ENCODE measurements at regions not wholly inside any gene's neighbourhood (a gene's known extent, or its start where the extent isn't known, plus 50 kb on each side); places are given as distances from the start of the nearest gene placed in this dataset.

DNA sequence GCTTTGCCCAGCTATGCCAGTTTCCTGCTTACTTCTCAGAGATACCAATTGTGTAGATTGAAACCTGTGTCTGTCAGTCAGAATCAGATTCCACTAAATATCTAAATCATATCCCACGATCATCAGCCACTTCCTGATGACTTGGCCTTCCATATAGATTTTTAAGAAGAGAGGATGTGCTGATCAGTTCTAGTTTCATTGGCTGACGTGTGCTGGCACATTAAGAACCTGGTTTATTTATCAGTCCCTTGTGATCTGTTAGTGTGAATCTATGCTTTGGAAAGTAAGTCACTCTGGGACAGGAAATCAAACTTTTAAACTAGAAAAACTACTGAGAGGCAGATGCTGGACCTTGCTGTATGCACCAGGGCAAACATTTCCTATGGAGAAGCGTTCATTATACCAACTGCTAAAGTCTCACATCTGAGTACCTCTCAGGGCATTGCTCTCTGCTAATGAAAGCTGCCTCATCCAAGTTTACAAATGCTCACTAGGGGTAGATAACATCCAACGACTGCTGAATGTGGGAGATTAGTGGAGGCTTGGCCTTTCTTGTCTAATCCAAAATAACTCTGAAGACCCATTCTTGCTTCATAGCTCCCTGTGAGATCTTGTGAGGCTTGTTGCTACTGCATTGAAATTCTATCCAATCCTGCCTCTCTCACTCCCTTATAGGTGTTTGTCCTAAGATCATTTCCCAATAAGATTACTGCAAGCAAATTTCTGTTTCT is 109.1 kb downstream of the ARL4A start:
- Histone ChIP-seq H3K9me3 (ENCODE audit: insufficient read depth, low read length) (no peaks in the 10 kb centered on the region), H3K36me3 (ENCODE audit: insufficient read depth, insufficient read length, low read length) (no peaks in the 10 kb centered on the region), H3K9ac (ENCODE audit: insufficient read length, low read depth) (no peak overlapping the region), H3K27me3 (ENCODE audit: insufficient read depth, insufficient read length) (no peaks in the 10 kb centered on the region), H3K4me1 (ENCODE audit: insufficient read depth, insufficient read length) (no peaks in the 10 kb centered on the region), H3K4me3 (ENCODE audit: insufficient read length, low read depth) (no peak overlapping the region)
- no peak for DNase-seq (ENCODE audit: low read depth, low spot score)
- TF ChIP-seq ZNF274 (IDR thresholded peaks at IDR 0.05; ENCODE audit: low read depth, low read length) (no peak), YY1 (IDR thresholded peaks at IDR 0.05; ENCODE audit: insufficient read depth, insufficient read length) (no peak), SUZ12 (IDR thresholded peaks at IDR 0.05; ENCODE audit: extremely low read depth, insufficient read depth, insufficient read length) (no peak)

- TF ChIP-seq YY1 (IDR thresholded peaks at IDR 0.05; ENCODE audit: insufficient read depth, insufficient read length): no peak
- TF ChIP-seq ZNF274 (IDR thresholded peaks at IDR 0.05; ENCODE audit: low read depth, low read length): no peak
- no peak for TF ChIP-seq SUZ12 (IDR thresholded peaks at IDR 0.05; ENCODE audit: extremely low read depth, insufficient read depth, insufficient read length)
- no peaks in the 10 kb centered on the region for H3K36me3 ChIP-seq (ENCODE audit: insufficient read depth, insufficient read length, low read length)
- no peak overlapping the region for H3K9ac ChIP-seq (ENCODE audit: insufficient read length, low read depth)
- H3K27me3 ChIP-seq (ENCODE audit: insufficient read depth, insufficient read length): no peaks in the 10 kb centered on the region
- no peak overlapping the region for H3K4me3 ChIP-seq (ENCODE audit: insufficient read length, low read depth)
- no peak for DNase-seq (ENCODE audit: low read depth, low spot score)
- H3K9me3 ChIP-seq (ENCODE audit: insufficient read depth, low read length): no peaks in the 10 kb centered on the region
- H3K4me1 ChIP-seq (ENCODE audit: insufficient read depth, insufficient read length): no peaks in the 10 kb centered on the region
Observed at GRCh38 chr7:12800486-12800885, 113.1 kb downstream of the ARL4A start.

- Histone ChIP-seq H3K36me3 (ENCODE audit: insufficient read depth, insufficient read length, low read length) (no peaks in the 10 kb centered on the region), H3K27me3 (ENCODE audit: insufficient read depth, insufficient read length) (no peaks in the 10 kb centered on the region), H3K4me3 (ENCODE audit: insufficient read length, low read depth) (no peak overlapping the region), H3K9me3 (ENCODE audit: insufficient read depth, low read length) (no peaks in the 10 kb centered on the region), H3K9ac (ENCODE audit: insufficient read length, low read depth) (no peak overlapping the region), H3K4me1 (ENCODE audit: insufficient read depth, insufficient read length) (no peaks in the 10 kb centered on the region)
- TF ChIP-seq ZNF274 (IDR thresholded peaks at IDR 0.05; ENCODE audit: low read depth, low read length) (no peak), SUZ12 (IDR thresholded peaks at IDR 0.05; ENCODE audit: extremely low read depth, insufficient read depth, insufficient read length) (no peak), YY1 (IDR thresholded peaks at IDR 0.05; ENCODE audit: insufficient read depth, insufficient read length) (no peak)
- DNase-seq (ENCODE audit: low read depth, low spot score): no peak
Observed at GRCh38 chr7:12801107-12801506, 113.7 kb downstream of the ARL4A start.

DNA sequence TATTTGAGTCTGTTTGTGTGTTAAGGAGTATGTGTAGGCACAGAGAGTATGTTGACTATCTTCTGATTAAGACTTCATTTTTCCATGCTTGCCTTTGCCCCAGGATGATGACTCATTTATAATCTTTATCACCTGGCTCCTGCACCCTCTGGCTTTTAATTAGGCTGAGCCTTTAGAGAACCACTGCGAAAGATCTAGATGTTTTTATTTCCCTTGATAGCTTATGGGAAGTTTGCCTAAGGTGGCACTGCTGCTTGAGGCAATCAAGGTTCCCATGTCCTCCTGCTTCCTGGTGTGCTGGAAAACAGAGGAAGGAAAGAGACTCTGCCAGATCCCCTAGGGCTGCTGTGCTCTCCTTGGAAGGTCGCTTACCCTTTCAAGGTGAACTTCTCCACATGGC is 114.6 kb downstream of the ARL4A start:
- no peak for TF ChIP-seq YY1 (IDR thresholded peaks at IDR 0.05; ENCODE audit: insufficient read depth, insufficient read length)
- DNase-seq (ENCODE audit: low read depth, low spot score): no peak
- H3K4me3 ChIP-seq (ENCODE audit: insufficient read length, low read depth): no peak overlapping the region
- no peaks in the 10 kb centered on the region for H3K27me3 ChIP-seq (ENCODE audit: insufficient read depth, insufficient read length)
- H3K4me1 ChIP-seq (ENCODE audit: insufficient read depth, insufficient read length): no peaks in the 10 kb centered on the region
- H3K9ac ChIP-seq (ENCODE audit: insufficient read length, low read depth): no peak overlapping the region
- no peaks in the 10 kb centered on the region for H3K9me3 ChIP-seq (ENCODE audit: insufficient read depth, low read length)
- no peaks in the 10 kb centered on the region for H3K36me3 ChIP-seq (ENCODE audit: insufficient read depth, insufficient read length, low read length)

GRCh38 chr7:12803542-12803941 is 116.1 kb downstream of the ARL4A start:
- DNase-seq (ENCODE audit: low read depth, low spot score): no peak
- H3K36me3 ChIP-seq (ENCODE audit: insufficient read depth, insufficient read length, low read length): no peaks in the 10 kb centered on the region
- TF ChIP-seq YY1 (IDR thresholded peaks at IDR 0.05; ENCODE audit: insufficient read depth, insufficient read length) (no peak), SUZ12 (IDR thresholded peaks at IDR 0.05; ENCODE audit: extremely low read depth, insufficient read depth, insufficient read length) (no peak), ZNF274 (IDR thresholded peaks at IDR 0.05; ENCODE audit: low read depth, low read length) (no peak)
- no peaks in the 10 kb centered on the region for H3K27me3 ChIP-seq (ENCODE audit: insufficient read depth, insufficient read length)
- no peaks in the 10 kb centered on the region for H3K4me1 ChIP-seq (ENCODE audit: insufficient read depth, insufficient read length)
- no peak overlapping the region for H3K9ac ChIP-seq (ENCODE audit: insufficient read length, low read depth)
- H3K9me3 ChIP-seq (ENCODE audit: insufficient read depth, low read length): no peaks in the 10 kb centered on the region
- H3K4me3 ChIP-seq (ENCODE audit: insufficient read length, low read depth): no peak overlapping the region

DNA sequence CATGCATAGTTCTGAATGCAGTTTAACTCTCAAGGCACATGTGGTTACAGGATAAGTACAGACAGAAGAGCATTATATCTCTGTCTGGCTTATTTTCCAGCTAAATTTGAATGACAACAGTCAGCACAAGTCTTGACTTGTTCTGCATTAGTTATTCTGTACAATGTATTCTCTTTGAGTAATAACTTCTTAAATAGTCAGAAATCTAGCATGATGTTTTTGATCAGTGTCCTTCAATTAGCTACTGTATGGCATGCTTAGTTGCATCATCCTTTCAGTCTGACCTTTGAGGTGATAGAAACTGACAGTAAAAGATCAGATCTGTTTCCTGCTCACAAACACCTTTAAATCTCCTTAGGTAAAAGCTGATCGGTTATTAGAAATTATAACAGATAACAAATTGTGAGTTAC is 118.1 kb downstream of the ARL4A start:
- DNase-seq (ENCODE audit: low read depth, low spot score): no peak
- Histone ChIP-seq H3K4me1 (ENCODE audit: insufficient read depth, insufficient read length) (no peaks in the 10 kb centered on the region), H3K27me3 (ENCODE audit: insufficient read depth, insufficient read length) (no peaks in the 10 kb centered on the region), H3K9me3 (ENCODE audit: insufficient read depth, low read length) (no peaks in the 10 kb centered on the region), H3K36me3 (ENCODE audit: insufficient read depth, insufficient read length, low read length) (no peaks in the 10 kb centered on the region), H3K4me3 (ENCODE audit: insufficient read length, low read depth) (no peak overlapping the region), H3K9ac (ENCODE audit: insufficient read length, low read depth) (no peak overlapping the region)
- no peak for TF ChIP-seq ZNF274 (IDR thresholded peaks at IDR 0.05; ENCODE audit: low read depth, low read length)
- no peak for TF ChIP-seq SUZ12 (IDR thresholded peaks at IDR 0.05; ENCODE audit: extremely low read depth, insufficient read depth, insufficient read length)
- no peak for TF ChIP-seq YY1 (IDR thresholded peaks at IDR 0.05; ENCODE audit: insufficient read depth, insufficient read length)

DNA sequence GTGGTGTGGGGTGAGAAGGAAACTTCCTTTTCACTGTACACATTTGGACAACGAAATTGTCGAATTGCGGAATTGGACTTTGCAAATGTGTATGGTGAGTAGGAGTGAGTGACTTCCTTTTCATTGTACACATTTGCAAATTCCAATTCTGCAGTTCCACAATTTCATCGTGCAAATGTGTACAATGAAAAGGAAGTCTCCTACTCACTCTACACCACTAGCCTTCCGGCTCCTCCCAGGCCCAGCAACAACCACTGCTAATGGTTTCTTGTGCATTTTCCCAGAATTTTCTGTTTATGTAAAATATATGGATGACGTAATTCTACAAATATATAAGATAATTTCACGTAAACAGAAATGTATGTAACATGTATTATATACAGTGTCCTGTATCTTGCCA is 118.5 kb downstream of the ARL4A start:
- no peaks in the 10 kb centered on the region for H3K9me3 ChIP-seq (ENCODE audit: insufficient read depth, low read length)
- no peak overlapping the region for H3K4me3 ChIP-seq (ENCODE audit: insufficient read length, low read depth)
- no peaks in the 10 kb centered on the region for H3K4me1 ChIP-seq (ENCODE audit: insufficient read depth, insufficient read length)
- no peak for DNase-seq (ENCODE audit: low read depth, low spot score)
- TF ChIP-seq SUZ12 (IDR thresholded peaks at IDR 0.05; ENCODE audit: extremely low read depth, insufficient read depth, insufficient read length) (no peak), YY1 (IDR thresholded peaks at IDR 0.05; ENCODE audit: insufficient read depth, insufficient read length) (no peak), ZNF274 (IDR thresholded peaks at IDR 0.05; ENCODE audit: low read depth, low read length) (no peak)
- H3K36me3 ChIP-seq (ENCODE audit: insufficient read depth, insufficient read length, low read length): no peaks in the 10 kb centered on the region
- H3K27me3 ChIP-seq (ENCODE audit: insufficient read depth, insufficient read length): no peaks in the 10 kb centered on the region
- H3K9ac ChIP-seq (ENCODE audit: insufficient read length, low read depth): no peak overlapping the region
